Thymus (tissue), 11 donors: ENCODE measurements at regions not wholly inside any gene's neighbourhood (a gene's known extent, or its start where the extent isn't known, plus 50 kb on each side); places are given as distances from the start of the nearest gene placed in this dataset.
"Not testable (repeated sequence)": the region's sequence is repeated elsewhere in the genome, so short reads cannot be mapped to it uniquely, and the experiment has no call there.

Source experiments
- DNase-seq, 9 donors: peaks; one replicate each; pipeline ENCODE4 v3.0.0-alpha.2; 2013; ENCODE audit warnings: low spot score in 9 of 9, low read depth in 6 of 9, missing footprints in 1 of 9
- H3K27ac ChIP-seq, 2 donors: one replicate each; pipeline ENCODE4 v1.5.1; 2013; ENCODE audit warnings: control low read depth in 1 of 2, low read depth in 1 of 2, low read length in 1 of 2, mild to moderate bottlenecking in 1 of 2, moderate library complexity in 1 of 2
- H3K27me3 ChIP-seq, 2 donors: one replicate each; pipeline ENCODE4 v1.5.1; 2013; ENCODE audit warnings: low read length in 1 of 2; ENCODE audit not compliant: control insufficient read depth in 2 of 2, insufficient read depth in 1 of 2
- H3K36me3 ChIP-seq, 2 donors: one replicate each; pipeline ENCODE4 v1.5.1; 2013; ENCODE audit warnings: low read length in 1 of 2, mild to moderate bottlenecking in 1 of 2, moderate library complexity in 1 of 2; ENCODE audit not compliant: control insufficient read depth in 2 of 2, insufficient read depth in 2 of 2
- H3K4me1 ChIP-seq, 2 donors: one replicate each; pipeline ENCODE4 v1.5.1; 2013; ENCODE audit warnings: low read length in 2 of 2; ENCODE audit not compliant: control insufficient read depth in 2 of 2, insufficient read depth in 2 of 2
- H3K4me3 ChIP-seq, 2 donors: one replicate each; pipeline ENCODE4 v1.5.1; 2013; ENCODE audit warnings: low read length in 2 of 2, control low read depth in 1 of 2, mild to moderate bottlenecking in 1 of 2
- H3K9me3 ChIP-seq, 2 donors: one replicate each; pipeline ENCODE4 v1.5.1; 2013; ENCODE audit warnings: low read length in 1 of 2, mild to moderate bottlenecking in 1 of 2; ENCODE audit not compliant: control insufficient read depth in 2 of 2, insufficient read depth in 1 of 2
- WGBS: extraction: QIAGEN DNeasy Blood & Tissue Kit; methylation state at CpG from one replicate; pipeline ENCODE4 v1.1.7; 2013; 5-methylcytosine and 5-hydroxymethylcytosine counted together
- donor health status: healthy.

GRCh38 chr1:234795711-234796437, 185.9 kb upstream of the IRF2BP2 start:
- not testable (repeated sequence) for H3K27ac ChIP-seq, DNase-seq, H3K9me3 ChIP-seq, H3K4me1 ChIP-seq, H3K4me3 ChIP-seq, H3K36me3 ChIP-seq, H3K27me3 ChIP-seq
- 73% methylated on average over 7 of the region's 7 CpGs for WGBS

- WGBS = 100% methylated on average over 1 of the region's 3 CpGs
- not testable (repeated sequence) for DNase-seq, H3K4me1 ChIP-seq, H3K36me3 ChIP-seq, H3K9me3 ChIP-seq, H3K27ac ChIP-seq, H3K27me3 ChIP-seq, H3K4me3 ChIP-seq
Measured at GRCh38 chr1:234795007-234795406, 185.0 kb upstream of the IRF2BP2 start.

- H3K9me3 ChIP-seq, H3K27ac ChIP-seq, H3K27me3 ChIP-seq, H3K36me3 ChIP-seq, H3K4me1 ChIP-seq, H3K4me3 ChIP-seq, DNase-seq: not testable (repeated sequence)
- 94% methylated on average over 4 of the region's 4 CpGs for WGBS
Measured at GRCh38 chr1:234794452-234794851, 184.5 kb upstream of the IRF2BP2 start.

DNA sequence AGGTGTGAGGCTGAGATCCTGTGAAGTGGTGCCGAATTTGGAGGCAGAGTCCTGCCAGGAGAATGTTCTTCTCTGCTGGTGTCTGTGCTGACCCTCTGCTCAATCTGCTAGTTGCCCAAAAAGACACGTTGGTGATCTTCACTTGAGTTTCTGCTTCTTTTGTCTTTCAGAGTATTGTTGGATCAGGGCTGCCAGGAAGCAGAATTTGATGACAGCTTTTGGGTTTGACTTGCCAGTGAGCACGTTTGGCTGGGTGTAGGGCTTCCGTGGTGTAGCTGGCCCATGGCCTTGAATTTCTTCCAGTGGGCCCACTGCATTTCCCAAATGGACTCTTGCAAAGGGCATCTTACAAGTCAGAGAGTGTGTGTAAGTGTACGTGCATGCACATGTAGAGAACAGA, 183.9 kb upstream of the IRF2BP2 start:
- not testable (repeated sequence) for H3K9me3 ChIP-seq, H3K4me1 ChIP-seq

DNA sequence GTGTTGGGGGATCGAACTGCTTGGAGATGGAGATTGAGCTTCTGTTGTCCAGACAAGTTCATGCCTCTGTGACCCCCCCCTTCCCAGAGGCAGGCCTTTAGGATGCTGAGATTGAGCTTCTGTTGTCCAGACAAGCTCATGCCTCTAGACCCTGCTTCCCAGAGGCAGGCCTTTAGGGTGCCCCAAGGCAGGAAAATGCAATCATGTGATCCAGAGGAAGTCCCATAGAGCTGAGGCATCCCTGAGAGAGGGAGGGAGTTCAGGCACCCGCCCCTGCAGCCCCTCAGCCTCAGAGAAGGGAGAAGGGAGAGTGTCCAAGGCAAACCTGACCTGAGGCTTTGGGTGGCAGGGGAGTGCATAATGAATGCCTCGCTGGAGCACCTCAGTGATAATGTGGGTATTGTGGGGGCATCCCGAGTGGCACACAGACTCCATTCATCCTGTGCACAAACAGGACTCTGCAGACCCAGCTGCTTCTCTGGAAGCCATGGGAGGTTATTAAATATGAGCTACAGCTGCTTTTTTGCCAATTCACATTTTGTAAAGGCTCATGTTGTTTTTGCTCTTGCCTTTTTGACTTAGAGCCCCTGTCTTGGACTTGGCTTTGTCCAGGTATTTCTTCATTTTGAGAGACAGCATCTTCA, 182.4 kb upstream of the IRF2BP2 start:
- H3K4me3 ChIP-seq, H3K9me3 ChIP-seq, DNase-seq, H3K27ac ChIP-seq, H3K36me3 ChIP-seq, H3K4me1 ChIP-seq, H3K27me3 ChIP-seq: not testable (repeated sequence)
- 94% methylated on average over 3 of the region's 4 CpGs for WGBS

More for the DNA sequence above, 183.9 kb upstream of the IRF2BP2 start:
- H3K4me3 ChIP-seq, DNase-seq, H3K27me3 ChIP-seq, H3K27ac ChIP-seq, H3K36me3 ChIP-seq: not testable (repeated sequence)
- 95% methylated on average over 3 of the region's 5 CpGs for WGBS

GRCh38 chr1:234791615-234792014, 181.6 kb upstream of the IRF2BP2 start:
- not testable (repeated sequence) for H3K27me3 ChIP-seq, H3K9me3 ChIP-seq, H3K36me3 ChIP-seq, H3K4me1 ChIP-seq, DNase-seq, H3K27ac ChIP-seq, H3K4me3 ChIP-seq
- WGBS = no CpG with 5 or more reads among the region's 3 CpGs

- not testable (repeated sequence) for H3K27ac ChIP-seq, H3K36me3 ChIP-seq, H3K4me3 ChIP-seq, H3K4me1 ChIP-seq, DNase-seq, H3K9me3 ChIP-seq, H3K27me3 ChIP-seq
- WGBS = no CpG with 5 or more reads among the region's 1 CpG
Measured at GRCh38 chr1:234790333-234790732, 180.4 kb upstream of the IRF2BP2 start.

DNA sequence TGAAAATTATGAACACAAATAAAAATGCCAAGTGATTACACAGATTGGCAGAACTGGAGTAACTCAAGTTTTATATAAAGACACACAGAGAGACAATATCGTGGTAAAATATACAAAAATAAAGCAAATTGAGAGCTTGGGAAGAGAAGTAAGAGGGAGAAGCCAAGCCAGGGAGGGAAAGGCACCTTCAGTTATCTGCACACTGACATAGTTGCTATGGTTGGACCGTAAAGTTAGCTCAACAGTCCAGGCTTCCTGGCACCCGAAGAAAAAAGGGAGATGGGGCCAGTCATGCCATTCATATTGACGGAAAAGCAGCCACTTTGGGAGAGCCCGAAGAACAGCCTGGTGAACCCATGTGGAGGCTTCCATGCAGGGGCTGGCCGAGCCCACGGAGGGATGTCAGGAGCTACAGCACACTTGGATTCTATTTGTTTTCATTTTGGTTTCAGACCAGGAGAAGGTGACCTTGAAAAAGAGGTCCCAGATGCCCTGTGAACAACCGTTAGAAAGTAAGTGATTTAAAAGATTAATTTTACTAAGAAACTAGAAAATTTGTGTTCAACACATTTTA, 177.1 kb upstream of the IRF2BP2 start:
- H3K4me3 ChIP-seq, H3K9me3 ChIP-seq, DNase-seq, H3K4me1 ChIP-seq, H3K36me3 ChIP-seq, H3K27ac ChIP-seq, H3K27me3 ChIP-seq: not testable (repeated sequence)
- WGBS = 97% methylated on average over 8 of the region's 8 CpGs

GRCh38 chr1:234785922-234786321, 175.9 kb upstream of the IRF2BP2 start:
- not testable (repeated sequence) for H3K9me3 ChIP-seq, DNase-seq, H3K36me3 ChIP-seq, H3K4me1 ChIP-seq, H3K27me3 ChIP-seq, H3K4me3 ChIP-seq, H3K27ac ChIP-seq
- 91% methylated on average over 8 of the region's 8 CpGs for WGBS
